Caco-2 (cell line): ENCODE measurements at regions not wholly inside any gene's neighbourhood (a gene's known extent, or its start where the extent isn't known, plus 50 kb on each side); places are given as distances from the start of the nearest gene placed in this dataset.

ENCODE experiments used
- BruUV-seq: library from RNA; stranded (reverse); fragments of 400-500 nt; replicated peaks from 2 replicates; lab custom pipeline; 2021; lab: Mats Ljungman, UMichigan
- CTCF ChIA-PET: fragments of 300-600 bp; sonication (Branson Sonifier 250); formaldehyde crosslinking; loops from one replicate; lab custom pipeline; 2022; ENCODE audit warnings: antibody characterized with exemption; lab: Charles Lee
- POLR2A ChIA-PET: fragments of 300-600 bp; sonication (Branson Sonifier 250); formaldehyde crosslinking; loops from one replicate; lab custom pipeline; 2022; ENCODE audit warnings: antibody characterized with exemption; lab: Charles Lee
- DNase-seq, 2 experiments: peaks; one replicate each; pipeline versions ENCODE4 v3.0.0 to v3.0.0-alpha.2; 2020 to 2022
- H3K27me3 ChIP-seq: replicated peaks from 2 replicates; pipeline ENCODE4 v1.6.0; 2011; ENCODE audit warnings: low read length; ENCODE audit not compliant: control insufficient read depth, insufficient read depth
- H3K36me3 ChIP-seq: 2 replicates; pipeline ENCODE4 v1.5.1; 2011; ENCODE audit warnings: low read length; ENCODE audit not compliant: control insufficient read depth, insufficient read depth
- H3K4me1 ChIP-seq: fragments of 250-450 bp; sonication (Bioruptor Pico); 2 replicates; pipeline ENCODE4 v1.5.1; 2020; ENCODE audit warnings: mild to moderate bottlenecking
- H3K4me3 ChIP-seq: 2 replicates; pipeline ENCODE4 v1.5.1; 2011; ENCODE audit warnings: low read depth, mild to moderate bottlenecking, control low read depth, low read length
- H3K9me3 ChIP-seq: fragments of 250-450 bp; sonication (Bioruptor Pico); 2 replicates; pipeline ENCODE4 v1.5.1; 2020; ENCODE audit warnings: mild to moderate bottlenecking, moderate library complexity
- H3K27ac Mint-ChIP-seq: one replicate; pipeline ENCODE4 v1.8.0; 2022; ENCODE audit warnings: mixed read lengths; ENCODE audit not compliant: unreplicated experiment
- H3K27me3 Mint-ChIP-seq: one replicate; pipeline ENCODE4 v1.8.0; 2022; ENCODE audit warnings: mixed read lengths; ENCODE audit not compliant: insufficient read depth, unreplicated experiment
- H3K36me3 Mint-ChIP-seq: one replicate; pipeline ENCODE4 v1.8.0; 2022; ENCODE audit warnings: mild to moderate bottlenecking, mixed read lengths; ENCODE audit not compliant: insufficient read depth, unreplicated experiment
- H3K4me1 Mint-ChIP-seq: one replicate; pipeline ENCODE4 v1.8.0; 2022; ENCODE audit warnings: low read depth, mixed read lengths; ENCODE audit not compliant: unreplicated experiment
- H3K4me3 Mint-ChIP-seq: one replicate; pipeline ENCODE4 v1.8.0; 2022; ENCODE audit warnings: mild to moderate bottlenecking, moderate library complexity, mixed read lengths; ENCODE audit not compliant: unreplicated experiment
- H3K9me3 Mint-ChIP-seq: one replicate; pipeline ENCODE4 v1.8.0; 2022; ENCODE audit warnings: mixed read lengths; ENCODE audit not compliant: unreplicated experiment
- intact Hi-C: fragments of 100-400 bp; cut with micrococcal nuclease; formaldehyde crosslinking; loops from one replicate; pipeline ENCODE4 v1.10.0; 2022; ENCODE audit not compliant: unreplicated experiment
- TF ChIP-seq, protein P1 (sequence below), 2 experiments: fragments of 200-600 bp in 1 of 2; IDR thresholded peaks; 1 replicate in 1 of 2; 2 replicates in 1 of 2; pipeline versions ENCODE4 v1.5.1 to v1.8.0; 2011 to 2022; ENCODE audit warnings: antibody characterized with exemption in 1 of 2, control low read depth in 1 of 2, inconsistent platforms in 1 of 2, low read depth in 1 of 2, low read length in 1 of 2, mild to moderate bottlenecking in 1 of 2, moderate library complexity in 1 of 2; ENCODE audit not compliant: insufficient read depth in 1 of 2, severe bottlenecking in 1 of 2, unreplicated experiment in 1 of 2

DNA sequence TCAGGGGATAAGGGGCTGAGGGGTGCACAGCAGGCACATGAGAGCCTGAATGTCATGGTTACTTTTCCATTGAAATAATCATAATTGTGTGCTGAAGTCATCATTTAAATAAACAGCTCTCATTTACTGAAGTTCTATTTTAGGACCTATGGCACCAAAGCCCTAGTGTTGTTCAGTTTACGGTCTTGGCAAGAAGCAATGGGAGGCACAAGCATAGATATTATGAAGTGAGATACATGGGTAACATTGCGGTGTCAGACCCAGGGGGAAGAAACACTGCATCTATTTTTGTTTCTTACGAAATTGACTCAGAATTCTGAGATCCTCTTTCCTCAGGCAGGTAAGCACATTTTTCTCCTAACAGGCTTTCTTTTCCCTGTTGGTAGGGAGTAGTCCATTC, 437.8 kb upstream of the PROX1 start:
- BruUV-seq: no TSS peak
- TF ChIP-seq, protein P1, sequence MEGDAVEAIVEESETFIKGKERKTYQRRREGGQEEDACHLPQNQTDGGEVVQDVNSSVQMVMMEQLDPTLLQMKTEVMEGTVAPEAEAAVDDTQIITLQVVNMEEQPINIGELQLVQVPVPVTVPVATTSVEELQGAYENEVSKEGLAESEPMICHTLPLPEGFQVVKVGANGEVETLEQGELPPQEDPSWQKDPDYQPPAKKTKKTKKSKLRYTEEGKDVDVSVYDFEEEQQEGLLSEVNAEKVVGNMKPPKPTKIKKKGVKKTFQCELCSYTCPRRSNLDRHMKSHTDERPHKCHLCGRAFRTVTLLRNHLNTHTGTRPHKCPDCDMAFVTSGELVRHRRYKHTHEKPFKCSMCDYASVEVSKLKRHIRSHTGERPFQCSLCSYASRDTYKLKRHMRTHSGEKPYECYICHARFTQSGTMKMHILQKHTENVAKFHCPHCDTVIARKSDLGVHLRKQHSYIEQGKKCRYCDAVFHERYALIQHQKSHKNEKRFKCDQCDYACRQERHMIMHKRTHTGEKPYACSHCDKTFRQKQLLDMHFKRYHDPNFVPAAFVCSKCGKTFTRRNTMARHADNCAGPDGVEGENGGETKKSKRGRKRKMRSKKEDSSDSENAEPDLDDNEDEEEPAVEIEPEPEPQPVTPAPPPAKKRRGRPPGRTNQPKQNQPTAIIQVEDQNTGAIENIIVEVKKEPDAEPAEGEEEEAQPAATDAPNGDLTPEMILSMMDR (IDR thresholded peaks at IDR 0.05; ENCODE audit: insufficient read depth in 1 of 2, low read depth in 1 of 2, low read length in 1 of 2, severe bottlenecking in 1 of 2, unreplicated experiment in 1 of 2): no peak
- H3K4me1 ChIP-seq: no peaks in the 10 kb centered on the region
- ChIA-PET POLR2A (no interaction called here), CTCF (no interaction called here)
- Mint-ChIP-seq H3K4me3 (no peak overlapping the region), H3K4me1 (no peaks in the 10 kb centered on the region), H3K27me3 (no peaks in the 10 kb centered on the region), H3K27ac (no peak overlapping the region), H3K9me3 (peaks cover 13% of the 10 kb centered on the region), H3K36me3 (no peaks in the 10 kb centered on the region)
- no peak overlapping the region for H3K4me3 ChIP-seq
- no peaks in the 10 kb centered on the region for H3K27me3 ChIP-seq
- no peaks in the 10 kb centered on the region for H3K9me3 ChIP-seq
- no peak for DNase-seq
- intact Hi-C loops: no loop called here
- no peaks in the 10 kb centered on the region for H3K36me3 ChIP-seq

DNA sequence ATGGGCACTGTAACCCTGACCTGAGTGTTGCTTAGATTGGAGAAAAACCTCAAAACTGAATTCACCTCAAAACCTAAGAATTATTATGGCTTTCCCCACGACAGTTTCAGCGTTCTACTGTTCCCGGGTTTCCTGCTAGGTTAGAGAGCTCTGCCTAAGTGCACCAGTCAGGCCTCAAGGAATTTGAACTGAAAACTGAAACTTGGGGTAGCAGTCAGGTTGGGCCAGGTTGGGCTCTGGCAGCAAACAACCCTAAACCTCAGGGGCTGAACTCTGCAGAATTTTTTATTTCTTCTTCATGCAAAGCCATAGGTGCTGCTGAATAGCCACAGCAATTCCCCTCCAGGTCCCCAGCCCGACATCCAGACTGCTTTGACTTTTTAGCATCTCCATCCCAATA, 437.0 kb upstream of the PROX1 start:
- H3K4me1 Mint-ChIP-seq: no peaks in the 10 kb centered on the region
- Histone ChIP-seq H3K4me3 (no peak overlapping the region), H3K4me1 (no peaks in the 10 kb centered on the region), H3K27me3 (no peaks in the 10 kb centered on the region), H3K9me3 (no peaks in the 10 kb centered on the region), H3K36me3 (no peaks in the 10 kb centered on the region)
- H3K36me3 Mint-ChIP-seq: no peaks in the 10 kb centered on the region
- H3K27me3 Mint-ChIP-seq: no peaks in the 10 kb centered on the region
- intact Hi-C loops: no loop called here
- no TSS peak for BruUV-seq
- H3K9me3 Mint-ChIP-seq: peaks cover 13% of the 10 kb centered on the region
- H3K4me3 Mint-ChIP-seq: no peak overlapping the region
- no peak for DNase-seq
- ChIA-PET POLR2A (no interaction called here), CTCF (no interaction called here)
- H3K27ac Mint-ChIP-seq: no peak overlapping the region
- TF ChIP-seq, protein P1 (IDR thresholded peaks at IDR 0.05; ENCODE audit: insufficient read depth in 1 of 2, low read depth in 1 of 2, low read length in 1 of 2, severe bottlenecking in 1 of 2, unreplicated experiment in 1 of 2): no peak

DNA sequence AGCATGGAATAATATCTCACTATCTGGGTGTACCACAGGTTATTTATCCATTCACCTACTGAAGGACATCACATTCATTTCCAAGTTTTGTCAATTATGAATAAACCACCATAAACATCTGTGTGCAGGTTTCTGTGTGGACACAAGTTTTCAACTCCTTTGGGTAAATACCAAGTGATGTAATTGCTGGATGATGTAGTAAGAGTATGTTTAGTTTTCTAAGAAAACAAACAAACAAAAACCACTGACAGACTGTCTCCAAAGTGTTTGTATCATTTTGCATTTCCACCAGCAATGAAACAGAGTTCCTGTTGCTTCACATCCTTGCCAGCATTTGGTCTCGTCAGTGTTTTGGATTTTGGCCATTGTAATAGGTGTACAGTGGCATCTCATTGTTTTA, 435.7 kb upstream of the PROX1 start:
- Histone ChIP-seq H3K4me1 (no peaks in the 10 kb centered on the region), H3K4me3 (no peak overlapping the region), H3K9me3 (no peaks in the 10 kb centered on the region), H3K36me3 (no peaks in the 10 kb centered on the region), H3K27me3 (no peaks in the 10 kb centered on the region)
- no peak for DNase-seq
- no peaks in the 10 kb centered on the region for H3K27me3 Mint-ChIP-seq
- no peaks in the 10 kb centered on the region for H3K36me3 Mint-ChIP-seq
- TF ChIP-seq, protein P1 (IDR thresholded peaks at IDR 0.05; ENCODE audit: insufficient read depth in 1 of 2, low read depth in 1 of 2, low read length in 1 of 2, severe bottlenecking in 1 of 2, unreplicated experiment in 1 of 2): no peak
- H3K4me3 Mint-ChIP-seq: no peak overlapping the region
- intact Hi-C loops: no loop called here
- H3K4me1 Mint-ChIP-seq: no peaks in the 10 kb centered on the region
- no peak overlapping the region for H3K27ac Mint-ChIP-seq
- peaks cover 13% of the 10 kb centered on the region for H3K9me3 Mint-ChIP-seq
- CTCF ChIA-PET: no interaction called here
- BruUV-seq: no TSS peak
- POLR2A ChIA-PET: no interaction called here
